SK-N-MC (cell line): ENCODE measurements at regions not wholly inside any gene's neighbourhood (a gene's known extent, or its start where the extent isn't known, plus 50 kb on each side); places are given as distances from the start of the nearest gene placed in this dataset.

Experiments used
- DNase-seq: peaks from one replicate; pipeline ENCODE4 v3.0.0-alpha.2; 2011; ENCODE audit warnings: low read depth, low spot score
- H3K27ac ChIP-seq: fragments of 200-600 bp; sonication (generic); 2 replicates; pipeline ENCODE4 v1.5.1; 2016; ENCODE audit warnings: mixed run types
- H3K36me3 ChIP-seq: fragments of 200-600 bp; sonication (generic); 2 replicates; pipeline ENCODE4 v1.6.1; 2017; ENCODE audit warnings: antibody characterized with exemption, low read length, mixed read lengths; ENCODE audit not compliant: insufficient read depth
- H3K4me3 ChIP-seq: fragments of 200-600 bp; sonication (generic); 2 replicates; pipeline ENCODE4 v1.5.1; 2016
- H3K9ac ChIP-seq: fragments of 200-600 bp; sonication (generic); 2 replicates; pipeline ENCODE4 v1.8.0; 2017; ENCODE audit warnings: mixed run types, mixed read lengths; ENCODE audit not compliant: insufficient read length
- H3K9me3 ChIP-seq: fragments of 200-600 bp; sonication (generic); 2 replicates; pipeline ENCODE4 v1.6.1; 2017; ENCODE audit warnings: low read depth, mild to moderate bottlenecking, antibody characterized with exemption, low read length, moderate library complexity, mixed read lengths
- EZH2 ChIP-seq: fragments of 200-600 bp; sonication (generic); IDR thresholded peaks from one replicate; pipeline ENCODE4 v1.6.1; 2017; ENCODE audit warnings: antibody characterized with exemption
- FOXP2 ChIP-seq: optimal IDR thresholded peaks from 2 replicates; pipeline ENCODE3; 2011; ENCODE audit warnings: mild to moderate bottlenecking, moderate library complexity; ENCODE audit not compliant: insufficient read depth; ENCODE audit errors: extremely low read length, control extremely low read depth
- POLR2AphosphoS5 ChIP-seq: IDR thresholded peaks from 2 replicates; pipeline ENCODE4 v1.6.1; 2012; ENCODE audit warnings: mild to moderate bottlenecking, low read depth, low read length, borderline replicate concordance

GRCh38 chr2:120465012-120465700 lies 119.2 kb downstream of the INHBB start:
- TF ChIP-seq POLR2AphosphoS5, result no peak
- no peak for TF ChIP-seq FOXP2
- TF ChIP-seq EZH2, result no peak
- no peak overlapping the region for H3K27ac ChIP-seq
- no peaks in the 10 kb centered on the region for H3K36me3 ChIP-seq
- H3K9me3 ChIP-seq, result no peaks in the 10 kb centered on the region
- no peak overlapping the region for H3K9ac ChIP-seq
- no peak for DNase-seq
- no peak overlapping the region for H3K4me3 ChIP-seq

GRCh38 chr2:120465701-120465988 lies 119.7 kb downstream of the INHBB start:
- no peak for DNase-seq
- Histone ChIP-seq H3K4me3 (no peak overlapping the region), H3K9ac (no peak overlapping the region), H3K9me3 (no peaks in the 10 kb centered on the region), H3K27ac (no peak overlapping the region), H3K36me3 (no peaks in the 10 kb centered on the region)
- no peak for TF ChIP-seq FOXP2

GRCh38 chr2:120465989-120466703 lies 120.2 kb downstream of the INHBB start:
- Histone ChIP-seq H3K27ac (no peak overlapping the region), H3K9ac (no peak overlapping the region), H3K4me3 (no peak overlapping the region), H3K9me3 (no peaks in the 10 kb centered on the region), H3K36me3 (no peaks in the 10 kb centered on the region)
- DNase-seq, result no peak
- no peak for TF ChIP-seq POLR2AphosphoS5
- TF ChIP-seq EZH2, result no peak
- no peak for TF ChIP-seq FOXP2

- Histone ChIP-seq H3K36me3 (no peaks in the 10 kb centered on the region), H3K27ac (no peak overlapping the region), H3K9me3 (no peaks in the 10 kb centered on the region), H3K9ac (no peak overlapping the region), H3K4me3 (no peak overlapping the region)
- no peak for TF ChIP-seq FOXP2
- TF ChIP-seq EZH2, result no peak
- TF ChIP-seq POLR2AphosphoS5, result no peak
- DNase-seq, result no peak
Observed at GRCh38 chr2:120466704-120467054, 120.7 kb downstream of the INHBB start.

GRCh38 chr2:120468136-120468535 lies 122.2 kb downstream of the INHBB start:
- Histone ChIP-seq H3K27ac (no peak overlapping the region), H3K9me3 (no peaks in the 10 kb centered on the region), H3K36me3 (no peaks in the 10 kb centered on the region), H3K9ac (no peak overlapping the region), H3K4me3 (no peak overlapping the region)
- TF ChIP-seq FOXP2 (no peak), EZH2 (no peak), POLR2AphosphoS5 (no peak)
- DNase-seq, result no peak

- DNase-seq, result no peak
- H3K36me3 ChIP-seq, result no peaks in the 10 kb centered on the region
- TF ChIP-seq FOXP2 (no peak), POLR2AphosphoS5 (no peak)
- no peaks in the 10 kb centered on the region for H3K9me3 ChIP-seq
- H3K4me3 ChIP-seq, result no peak overlapping the region
- H3K27ac ChIP-seq, result no peak overlapping the region
- no peak overlapping the region for H3K9ac ChIP-seq
Observed at GRCh38 chr2:120469426-120469825, 123.5 kb downstream of the INHBB start.

GRCh38 chr2:120470041-120470965 lies 124.4 kb downstream of the INHBB start:
- H3K4me3 ChIP-seq, result no peak overlapping the region
- H3K27ac ChIP-seq, result no peak overlapping the region
- TF ChIP-seq FOXP2 (no peak), POLR2AphosphoS5 (no peak), EZH2 (no peak)
- no peak overlapping the region for H3K9ac ChIP-seq
- no peak for DNase-seq
- no peaks in the 10 kb centered on the region for H3K36me3 ChIP-seq
- H3K9me3 ChIP-seq, result no peaks in the 10 kb centered on the region

GRCh38 chr2:120471166-120471565 lies 125.2 kb downstream of the INHBB start:
- no peaks in the 10 kb centered on the region for H3K36me3 ChIP-seq
- H3K9ac ChIP-seq, result no peak overlapping the region
- H3K9me3 ChIP-seq, result no peaks in the 10 kb centered on the region
- no peak overlapping the region for H3K4me3 ChIP-seq
- no peak for TF ChIP-seq FOXP2
- no peak for TF ChIP-seq EZH2
- no peak for TF ChIP-seq POLR2AphosphoS5
- no peak overlapping the region for H3K27ac ChIP-seq
- no peak for DNase-seq
